GM11168 (cell line): ENCODE measurements at regions not wholly inside any gene's neighbourhood (a gene's known extent, or its start where the extent isn't known, plus 50 kb on each side); places are given as distances from the start of the nearest gene placed in this dataset.

Experiments
- in situ Hi-C: fragments of 300-500 bp; cut with MboI; formaldehyde crosslinking; loops from one replicate; pipeline ENCODE4 v1.12.0; 2022; ENCODE audit warnings: low sequenced_read_pairs; ENCODE audit not compliant: unreplicated experiment

- in situ Hi-C loops: no loop called here
Observed at GRCh38 chr2:43041661-43042360, 184.6 kb downstream of the ZFP36L2 start.

- in situ Hi-C loops: no loop called here
Observed at GRCh38 chr2:43041173-43041591, 185.2 kb downstream of the ZFP36L2 start.

GRCh38 chr2:43040084-43040854 lies 186.1 kb downstream of the ZFP36L2 start:
- in situ Hi-C loops: no loop called here

GRCh38 chr2:43039376-43040080 lies 186.9 kb downstream of the ZFP36L2 start:
- in situ Hi-C loops: no loop called here

- in situ Hi-C loops: no loop called here
Observed at GRCh38 chr2:43038696-43039094, 187.7 kb downstream of the ZFP36L2 start.

- in situ Hi-C loops: no loop called here
Observed at GRCh38 chr2:43038034-43038695, 188.2 kb downstream of the ZFP36L2 start.

GRCh38 chr2:43035922-43036321 lies 190.5 kb downstream of the ZFP36L2 start:
- in situ Hi-C loops: no loop called here

- in situ Hi-C loops: loop anchor here (5.0 kb wide), 1 partner anchor 63 kb away; no protein-coding TSS in a partner anchor
Observed at GRCh38 chr2:43034921-43035320, 191.5 kb downstream of the ZFP36L2 start.

- in situ Hi-C loops: loop anchor here (5.0 kb wide), 1 partner anchor 62 kb away; no protein-coding TSS in a partner anchor
Observed at GRCh38 chr2:43034242-43034619, 192.2 kb downstream of the ZFP36L2 start.

GRCh38 chr2:43033466-43034241 lies 192.8 kb downstream of the ZFP36L2 start:
- in situ Hi-C loops: loop anchor here (5.0 kb wide), 1 partner anchor 61 kb away; no protein-coding TSS in a partner anchor

- in situ Hi-C loops: loop anchor here (5.0 kb wide), 1 partner anchor 61 kb away; no protein-coding TSS in a partner anchor
Observed at GRCh38 chr2:43033016-43033270, 193.5 kb downstream of the ZFP36L2 start.

- in situ Hi-C loops: loop anchor here (5.0 kb wide), 1 partner anchor 60 kb away; no protein-coding TSS in a partner anchor
Observed at GRCh38 chr2:43032213-43033015, 194.0 kb downstream of the ZFP36L2 start.

GRCh38 chr2:43031471-43032212 lies 194.8 kb downstream of the ZFP36L2 start:
- in situ Hi-C loops: loop anchor here (5.0 kb wide), 1 partner anchor 59 kb away; no protein-coding TSS in a partner anchor

GRCh38 chr2:43030551-43031307 lies 195.7 kb downstream of the ZFP36L2 start:
- in situ Hi-C loops: loop anchor here (5.0 kb wide), 1 partner anchor 58 kb away; no protein-coding TSS in a partner anchor

GRCh38 chr2:43029186-43029585 lies 197.2 kb downstream of the ZFP36L2 start:
- in situ Hi-C loops: no loop called here

- in situ Hi-C loops: no loop called here
Observed at GRCh38 chr2:43028188-43028587, 198.2 kb downstream of the ZFP36L2 start.

- in situ Hi-C loops: no loop called here
Observed at GRCh38 chr2:43027097-43027873, 199.1 kb downstream of the ZFP36L2 start.
